Fibroblast of lung (primary cell): ENCODE measurements at regions not wholly inside any gene's neighbourhood (a gene's known extent, or its start where the extent isn't known, plus 50 kb on each side); places are given as distances from the start of the nearest gene placed in this dataset.

Source experiments
- DNase-seq, 2 donors: peaks; one replicate each; pipeline versions ENCODE4 v3.0.0 to v3.0.0-alpha.2; 2010; ENCODE audit warnings: low read depth in 2 of 2
- H2AFZ ChIP-seq: 2 replicates; pipeline ENCODE4 v1.5.1; 2012; ENCODE audit warnings: low read length, control low read depth, inconsistent platforms
- H3K27ac ChIP-seq: 2 replicates; pipeline ENCODE4 v1.5.1; 2011; ENCODE audit warnings: low read length, control low read depth; ENCODE audit not compliant: insufficient read depth
- H3K27me3 ChIP-seq: 2 replicates; pipeline ENCODE4 v1.5.1; 2011; ENCODE audit warnings: mild to moderate bottlenecking, low read length; ENCODE audit not compliant: control insufficient read depth, insufficient read depth
- H3K36me3 ChIP-seq: 2 replicates; pipeline ENCODE4 v1.5.1; 2011; ENCODE audit warnings: low read length; ENCODE audit not compliant: control insufficient read depth, insufficient read depth
- H3K4me1 ChIP-seq: 2 replicates; pipeline ENCODE4 v1.5.1; 2011; ENCODE audit warnings: low read length; ENCODE audit not compliant: control insufficient read depth, insufficient read depth; ENCODE audit errors: extremely low read depth
- H3K4me2 ChIP-seq: 2 replicates; pipeline ENCODE4 v1.5.1; 2011; ENCODE audit warnings: low read length, control low read depth; ENCODE audit not compliant: insufficient read depth; ENCODE audit errors: extremely low read depth
- H3K4me3 ChIP-seq, 4 experiments: fragments of 200-600 bp in 1 of 4; sonication (generic) in 1 of 4; replicated peaks in 1 of 4; 2 replicates each; pipeline ENCODE4 v1.5.1; 2011 to 2016; ENCODE audit warnings: low read length in 4 of 4, low read depth in 3 of 4, mild to moderate bottlenecking in 3 of 4, control low read depth in 2 of 4, inconsistent platforms in 1 of 4, mixed read lengths in 1 of 4; ENCODE audit not compliant: insufficient read depth in 1 of 4; ENCODE audit errors: control extremely low read depth in 1 of 4
- H3K79me2 ChIP-seq: 2 replicates; pipeline ENCODE4 v1.5.1; 2012; ENCODE audit warnings: mild to moderate bottlenecking, low read length, inconsistent platforms; ENCODE audit not compliant: control insufficient read depth, insufficient read depth
- H3K9ac ChIP-seq: 2 replicates; pipeline ENCODE4 v1.5.1; 2011; ENCODE audit warnings: mild to moderate bottlenecking, low read length, control low read depth; ENCODE audit not compliant: insufficient read depth
- H3K9me3 ChIP-seq: 2 replicates; pipeline ENCODE4 v1.5.1; 2012; ENCODE audit warnings: low read depth, low read length; ENCODE audit not compliant: control insufficient read depth, insufficient read depth
- H4K20me1 ChIP-seq: 2 replicates; pipeline ENCODE4 v1.5.1; 2011; ENCODE audit warnings: low read length; ENCODE audit not compliant: control insufficient read depth, insufficient read depth; ENCODE audit errors: extremely low read depth
- CTCF ChIP-seq, 2 donors: IDR thresholded peaks in 1 of 2; conservative IDR thresholded peaks in 1 of 2; 1 replicate in 1 of 2; 2 replicates in 1 of 2; pipeline ENCODE4 v1.5.1; 2011 to 2012; ENCODE audit warnings: low read length in 2 of 2, control low read depth in 1 of 2, inconsistent platforms in 1 of 2, low read depth in 1 of 2, mild to moderate bottlenecking in 1 of 2
- EZH2 ChIP-seq: IDR thresholded peaks from 2 replicates; pipeline ENCODE4 v1.5.1; 2012; ENCODE audit warnings: low read length, control low read depth, mild to moderate bottlenecking; ENCODE audit errors: missing control alignments

- Histone ChIP-seq H3K27ac (no peak overlapping the region), H3K4me3 (no peak overlapping the region), H3K4me1 (no peaks in the 10 kb centered on the region), H3K79me2 (no peaks in the 10 kb centered on the region), H3K27me3 (no peaks in the 10 kb centered on the region), H3K4me2 (no peak overlapping the region), H4K20me1 (no peaks in the 10 kb centered on the region), H3K9me3 (no peaks in the 10 kb centered on the region), H3K9ac (no peak overlapping the region), H3K36me3 (no peaks in the 10 kb centered on the region), H2AFZ (no peak overlapping the region)
- no peak for TF ChIP-seq CTCF (conservative IDR thresholded peaks at IDR 0.05 in 1 of 2, IDR thresholded peaks at IDR 0.05 in 1 of 2; ENCODE audit: low read depth in 1 of 2, low read length in 2 of 2)
- TF ChIP-seq EZH2 = no peak
- DNase-seq = no peak
Observed at GRCh38 chr4:120536884-120537283, 385.6 kb downstream of the PRDM5 start.

DNA sequence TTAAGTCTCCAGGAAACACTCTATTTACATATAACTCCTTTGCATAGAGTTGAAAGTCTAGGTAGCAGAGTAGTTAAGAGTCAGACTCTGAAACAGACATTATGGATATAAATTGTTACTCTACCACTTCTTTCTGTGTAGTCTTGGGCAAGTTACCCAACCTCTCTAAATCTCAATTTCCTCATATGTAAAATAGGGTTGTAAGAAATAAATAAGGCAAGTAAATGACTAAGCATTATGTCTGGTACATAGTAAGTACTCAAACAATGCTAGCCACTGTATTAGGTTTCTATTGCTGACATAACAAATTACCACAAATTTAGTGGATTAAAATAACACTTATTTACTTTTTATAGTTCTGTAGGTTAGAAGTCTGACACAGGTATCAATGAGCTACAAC lies 394.1 kb downstream of the PRDM5 start:
- Histone ChIP-seq H3K36me3 (no peaks in the 10 kb centered on the region), H3K9me3 (no peaks in the 10 kb centered on the region), H4K20me1 (no peaks in the 10 kb centered on the region), H3K27ac (no peak overlapping the region), H3K27me3 (no peaks in the 10 kb centered on the region), H3K9ac (no peak overlapping the region), H3K4me3 (no peak overlapping the region), H3K4me2 (no peak overlapping the region), H3K79me2 (no peaks in the 10 kb centered on the region), H2AFZ (no peak overlapping the region), H3K4me1 (no peaks in the 10 kb centered on the region)
- DNase-seq = no peak
- TF ChIP-seq EZH2 = no peak
- TF ChIP-seq CTCF (conservative IDR thresholded peaks at IDR 0.05 in 1 of 2, IDR thresholded peaks at IDR 0.05 in 1 of 2; ENCODE audit: low read depth in 1 of 2, low read length in 2 of 2) = no peak

- TF ChIP-seq EZH2 = no peak
- TF ChIP-seq CTCF (conservative IDR thresholded peaks at IDR 0.05 in 1 of 2, IDR thresholded peaks at IDR 0.05 in 1 of 2; ENCODE audit: low read depth in 1 of 2, low read length in 2 of 2) = no peak
- H3K4me1 ChIP-seq = no peaks in the 10 kb centered on the region
- no peak overlapping the region for H3K4me3 ChIP-seq
- no peaks in the 10 kb centered on the region for H3K27me3 ChIP-seq
- no peak overlapping the region for H2AFZ ChIP-seq
- H3K36me3 ChIP-seq = no peaks in the 10 kb centered on the region
- no peak overlapping the region for H3K27ac ChIP-seq
- DNase-seq = no peak
- no peaks in the 10 kb centered on the region for H4K20me1 ChIP-seq
- H3K9ac ChIP-seq = no peak overlapping the region
- H3K79me2 ChIP-seq = no peaks in the 10 kb centered on the region
- H3K9me3 ChIP-seq = no peaks in the 10 kb centered on the region
- H3K4me2 ChIP-seq = no peak overlapping the region
Observed at GRCh38 chr4:120526033-120526432, 396.5 kb downstream of the PRDM5 start.
